ENCODE measurements at regions not wholly inside any gene's neighbourhood (a gene's known extent, or its start where the extent isn't known, plus 50 kb on each side); places are given as distances from the start of the nearest gene placed in this dataset.

DNA sequence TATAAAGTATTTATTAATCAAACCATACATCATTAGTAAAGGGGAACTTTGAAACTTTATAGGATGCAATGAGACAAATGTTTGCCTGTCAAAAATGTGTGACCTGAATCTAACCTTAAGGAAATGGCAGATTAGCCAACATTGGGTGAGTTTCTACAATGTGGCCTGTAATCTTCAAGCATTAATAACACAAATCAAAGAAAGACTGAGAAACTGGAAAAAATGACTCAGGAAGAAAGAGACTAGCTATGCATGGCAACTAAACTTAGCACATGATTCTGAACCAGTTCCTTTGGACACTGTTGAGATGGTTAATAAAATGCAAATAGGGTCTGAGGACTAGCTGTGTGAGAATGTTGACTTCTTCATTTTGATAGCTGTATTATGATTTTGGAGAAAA lies 628.6 kb upstream of the ID2 start:
- Histone ChIP-seq H4K20me1 (ENCODE audit: insufficient read depth) (no peaks in the 10 kb centered on the region), H3K79me2 (ENCODE audit: insufficient read depth, low read length) (no peaks in the 10 kb centered on the region), H3K9me3 (ENCODE audit: control insufficient read depth in 1 of 2, insufficient read depth in 1 of 2, low read depth in 1 of 2, low read length in 2 of 2) (no peaks in the 10 kb centered on the region), H3K27ac (ENCODE audit: low read depth, low read length) (no peak overlapping the region), H3K36me3 (ENCODE audit: control insufficient read depth in 1 of 2, insufficient read depth in 2 of 2, low read length in 2 of 2) (no peaks in the 10 kb centered on the region), H3K9me2 (ENCODE audit: insufficient read depth) (no peaks in the 10 kb centered on the region), H3K27me3 (ENCODE audit: insufficient read depth, low read length) (no peaks in the 10 kb centered on the region), H3K9ac (ENCODE audit: low read length) (no peak overlapping the region), H3K4me1 (ENCODE audit: control insufficient read depth in 1 of 2, insufficient read depth in 2 of 2, low read length in 2 of 2) (peaks cover 0 to 6% of the 10 kb centered on the region in 2 experiments; a peak in 1 of 4 replicates), H3K4me3 (replicated peaks in 1 of 2; ENCODE audit: low read depth in 1 of 2, low read length in 2 of 2) (no peak overlapping the region), H3K4me2 (ENCODE audit: low read length) (no peak overlapping the region), H2AFZ (ENCODE audit: low read depth, low read length, poor library complexity, severe bottlenecking) (no peak overlapping the region)
- intact Hi-C loops (cut with micrococcal nuclease) = no loop called here
- ChIA-PET POLR2A (no interaction called here), CTCF (no interaction called here), RAD21 (ENCODE audit: low non-redundant PET in 1 of 2, low total read pairs in 2 of 2, uncharacterized antibody in 2 of 2, unreplicated experiment in 2 of 2) (no interaction called here)
- no peak for ATAC-seq
- no peak for TF ChIP-seq YY1 (IDR thresholded peaks at IDR 0.05; ENCODE audit: extremely low read depth, insufficient replicate concordance, low read depth, low read length)
- TF ChIP-seq RAD21 (IDR thresholded peaks at IDR 0.05; ENCODE audit: low read depth) = no peak
- no peak for TF ChIP-seq JUND (IDR thresholded peaks at IDR 0.05)
- TF ChIP-seq EZH2phosphoT487 (IDR thresholded peaks at IDR 0.05; ENCODE audit: borderline replicate concordance) = no peak
- TF ChIP-seq, protein P1, sequence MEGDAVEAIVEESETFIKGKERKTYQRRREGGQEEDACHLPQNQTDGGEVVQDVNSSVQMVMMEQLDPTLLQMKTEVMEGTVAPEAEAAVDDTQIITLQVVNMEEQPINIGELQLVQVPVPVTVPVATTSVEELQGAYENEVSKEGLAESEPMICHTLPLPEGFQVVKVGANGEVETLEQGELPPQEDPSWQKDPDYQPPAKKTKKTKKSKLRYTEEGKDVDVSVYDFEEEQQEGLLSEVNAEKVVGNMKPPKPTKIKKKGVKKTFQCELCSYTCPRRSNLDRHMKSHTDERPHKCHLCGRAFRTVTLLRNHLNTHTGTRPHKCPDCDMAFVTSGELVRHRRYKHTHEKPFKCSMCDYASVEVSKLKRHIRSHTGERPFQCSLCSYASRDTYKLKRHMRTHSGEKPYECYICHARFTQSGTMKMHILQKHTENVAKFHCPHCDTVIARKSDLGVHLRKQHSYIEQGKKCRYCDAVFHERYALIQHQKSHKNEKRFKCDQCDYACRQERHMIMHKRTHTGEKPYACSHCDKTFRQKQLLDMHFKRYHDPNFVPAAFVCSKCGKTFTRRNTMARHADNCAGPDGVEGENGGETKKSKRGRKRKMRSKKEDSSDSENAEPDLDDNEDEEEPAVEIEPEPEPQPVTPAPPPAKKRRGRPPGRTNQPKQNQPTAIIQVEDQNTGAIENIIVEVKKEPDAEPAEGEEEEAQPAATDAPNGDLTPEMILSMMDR (IDR thresholded peaks at IDR 0.05 in 2 of 3, conservative IDR thresholded peaks at IDR 0.05 in 1 of 3; ENCODE audit: borderline replicate concordance in 1 of 3, insufficient read depth in 1 of 3, low read depth in 2 of 3, low read length in 2 of 3) = no peak
- TF ChIP-seq POLR2A (IDR thresholded peaks at IDR 0.05; ENCODE audit: borderline replicate concordance, extremely low read depth, insufficient read depth, insufficient read length) = no peak
- TF ChIP-seq, protein P2, sequence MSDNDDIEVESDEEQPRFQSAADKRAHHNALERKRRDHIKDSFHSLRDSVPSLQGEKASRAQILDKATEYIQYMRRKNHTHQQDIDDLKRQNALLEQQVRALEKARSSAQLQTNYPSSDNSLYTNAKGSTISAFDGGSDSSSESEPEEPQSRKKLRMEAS (IDR thresholded peaks at IDR 0.05) = no peak
- TF ChIP-seq EGR1 (IDR thresholded peaks at IDR 0.05; ENCODE audit: low read depth) = no peak
- TF ChIP-seq POLR2AphosphoS5 (IDR thresholded peaks at IDR 0.05; ENCODE audit: low read depth, low read length) = no peak
- TF ChIP-seq ZFX (IDR thresholded peaks at IDR 0.05) = no peak
- no peak for TF ChIP-seq ELF1 (IDR thresholded peaks at IDR 0.05; ENCODE audit: borderline replicate concordance, low read depth)
- no peak for TF ChIP-seq FOSL1 (IDR thresholded peaks at IDR 0.05; ENCODE audit: low read depth)
- BruUV-seq (replicated peaks) = no TSS peak
- no peak for DNase-seq (ENCODE audit: low read depth, low spot score)
